ENCODE measurements at regions not wholly inside any gene's neighbourhood (a gene's known extent, or its start where the extent isn't known, plus 50 kb on each side); places are given as distances from the start of the nearest gene placed in this dataset.
"Not testable (repeated sequence)": the region's sequence is repeated elsewhere in the genome, so short reads cannot be mapped to it uniquely, and the experiment has no call there.

GRCh38 chr6:144506051-144506450, 220.9 kb downstream of the UTRN start:
- H3K4ac ChIP-seq (replicated peaks; ENCODE audit: insufficient read length, low read depth, low read length); H3K23ac ChIP-seq (ENCODE audit: insufficient read length); H2AK5ac ChIP-seq (ENCODE audit: low read depth, low read length); H3K23me2 ChIP-seq (ENCODE audit: low read depth, low read length); H3K9ac ChIP-seq (replicated peaks in 1 of 4; ENCODE audit: extremely low read depth in 1 of 4, low read depth in 3 of 4, low read length in 3 of 4); FAIRE-seq; H4K20me1 ChIP-seq (replicated peaks in 1 of 2; ENCODE audit: control insufficient read depth in 1 of 2, insufficient read depth in 2 of 2, low read length in 2 of 2); H4K5ac ChIP-seq (ENCODE audit: insufficient read length, low read depth, low read length); H3K18ac ChIP-seq (ENCODE audit: extremely low read depth, low read length); H3K4me3 ChIP-seq (ENCODE audit: extremely low read depth in 1 of 4, insufficient read depth in 2 of 4, low read depth in 3 of 4, low read length in 4 of 4); H2AFZ ChIP-seq (ENCODE audit: low read length); H3K27ac ChIP-seq (ENCODE audit: low read depth, low read length); H3K4me2 ChIP-seq (ENCODE audit: insufficient read depth in 1 of 2, low read depth in 2 of 2, low read length in 2 of 2); H2BK12ac ChIP-seq (ENCODE audit: low read depth, low read length); H3K36me3 ChIP-seq (ENCODE audit: control insufficient read depth in 2 of 4, insufficient read depth in 4 of 4, low read length in 3 of 4); POLR2A ChIA-PET (ENCODE audit: partially characterized antibody); DNase-seq (ENCODE audit: low read depth in 1 of 2, low spot score in 2 of 2); H2BK15ac ChIP-seq (ENCODE audit: low read length); H3K27me3 ChIP-seq (replicated peaks in 1 of 4; ENCODE audit: control insufficient read depth in 3 of 4, extremely low read depth in 1 of 4, insufficient read depth in 3 of 4, low read length in 3 of 4); H4K91ac ChIP-seq (replicated peaks; ENCODE audit: insufficient read length, low read length); H3K4me1 ChIP-seq (replicated peaks in 1 of 4; ENCODE audit: control insufficient read depth in 3 of 4, insufficient read depth in 4 of 4, low read length in 3 of 4); H4K8ac ChIP-seq (ENCODE audit: extremely low read depth, insufficient read depth, low read length); H3K14ac ChIP-seq (ENCODE audit: insufficient read length); H3K79me1 ChIP-seq (ENCODE audit: low read depth, low read length); H3K79me2 ChIP-seq (ENCODE audit: control insufficient read depth in 1 of 2, insufficient read depth in 2 of 2, low read length in 2 of 2); H2BK5ac ChIP-seq (ENCODE audit: low read depth, low read length); H2BK20ac ChIP-seq (ENCODE audit: low read length); H2BK120ac ChIP-seq (replicated peaks; ENCODE audit: low read depth, low read length); H3K56ac ChIP-seq (replicated peaks; ENCODE audit: insufficient read length, low read depth, low read length); H3K9me3 ChIP-seq (ENCODE audit: insufficient read depth in 2 of 2, low read depth in 1 of 2, low read length in 1 of 2): not testable (repeated sequence)
- CTCF ChIA-PET (ENCODE audit: partially characterized antibody): interaction anchor here (0.6 kb wide), 2 partner anchors 27 to 88 kb away, joined by 3 read pairs; no protein-coding TSS in a partner anchor
- WGBS, 2 experiments (ENCODE audit: extremely low coverage in 1 of 2, insufficient coverage in 1 of 2, insufficient read length in 1 of 2, insufficient replicate concordance in 2 of 2, low coverage in 1 of 2, low lambda C conversion rate in 2 of 2, missing lambda C conversion rate in 1 of 2): 88% methylated on average over 3 of the region's 3 CpGs; no CpG with 5 or more reads in 1 of the 2 experiments

GRCh38 chr6:144507772-144508312, 222.7 kb downstream of the UTRN start:
- H3K4me2 ChIP-seq (ENCODE audit: insufficient read depth in 1 of 2, low read depth in 2 of 2, low read length in 2 of 2); H3K56ac ChIP-seq (replicated peaks; ENCODE audit: insufficient read length, low read depth, low read length); H3K9ac ChIP-seq (replicated peaks in 1 of 4; ENCODE audit: extremely low read depth in 1 of 4, low read depth in 3 of 4, low read length in 3 of 4); DNase-seq (ENCODE audit: low read depth in 1 of 2, low spot score in 2 of 2); H4K91ac ChIP-seq (replicated peaks; ENCODE audit: insufficient read length, low read length); H2BK5ac ChIP-seq (ENCODE audit: low read depth, low read length); H3K4me1 ChIP-seq (replicated peaks in 1 of 4; ENCODE audit: control insufficient read depth in 3 of 4, insufficient read depth in 4 of 4, low read length in 3 of 4); H3K14ac ChIP-seq (ENCODE audit: insufficient read length); H4K8ac ChIP-seq (ENCODE audit: extremely low read depth, insufficient read depth, low read length); H2BK12ac ChIP-seq (ENCODE audit: low read depth, low read length); FAIRE-seq; H3K23me2 ChIP-seq (ENCODE audit: low read depth, low read length); H2BK20ac ChIP-seq (ENCODE audit: low read length); H3K27ac ChIP-seq (ENCODE audit: low read depth, low read length); H3K79me1 ChIP-seq (ENCODE audit: low read depth, low read length); H3K27me3 ChIP-seq (replicated peaks in 1 of 4; ENCODE audit: control insufficient read depth in 3 of 4, extremely low read depth in 1 of 4, insufficient read depth in 3 of 4, low read length in 3 of 4); H3K36me3 ChIP-seq (ENCODE audit: control insufficient read depth in 2 of 4, insufficient read depth in 4 of 4, low read length in 3 of 4); H4K20me1 ChIP-seq (replicated peaks in 1 of 2; ENCODE audit: control insufficient read depth in 1 of 2, insufficient read depth in 2 of 2, low read length in 2 of 2); H3K18ac ChIP-seq (ENCODE audit: extremely low read depth, low read length); H3K79me2 ChIP-seq (ENCODE audit: control insufficient read depth in 1 of 2, insufficient read depth in 2 of 2, low read length in 2 of 2); H2BK120ac ChIP-seq (replicated peaks; ENCODE audit: low read depth, low read length); H3K23ac ChIP-seq (ENCODE audit: insufficient read length); H2AFZ ChIP-seq (ENCODE audit: low read length); H3K4ac ChIP-seq (replicated peaks; ENCODE audit: insufficient read length, low read depth, low read length); CTCF ChIA-PET (ENCODE audit: partially characterized antibody); H4K5ac ChIP-seq (ENCODE audit: insufficient read length, low read depth, low read length); H3K9me3 ChIP-seq (ENCODE audit: insufficient read depth in 2 of 2, low read depth in 1 of 2, low read length in 1 of 2); H2BK15ac ChIP-seq (ENCODE audit: low read length); H3K4me3 ChIP-seq (ENCODE audit: extremely low read depth in 1 of 4, insufficient read depth in 2 of 4, low read depth in 3 of 4, low read length in 4 of 4); H2AK5ac ChIP-seq (ENCODE audit: low read depth, low read length); POLR2A ChIA-PET (ENCODE audit: partially characterized antibody): not testable (repeated sequence)
- WGBS, 2 experiments (ENCODE audit: extremely low coverage in 1 of 2, insufficient coverage in 1 of 2, insufficient read length in 1 of 2, insufficient replicate concordance in 2 of 2, low coverage in 1 of 2, low lambda C conversion rate in 2 of 2, missing lambda C conversion rate in 1 of 2): 93% methylated on average over 6 of the region's 6 CpGs; no CpG with 5 or more reads in 1 of the 2 experiments

All from H1 (cell line).